ENCODE measurements at regions not wholly inside any gene's neighbourhood (a gene's known extent, or its start where the extent isn't known, plus 50 kb on each side); places are given as distances from the start of the nearest gene placed in this dataset.

DNA sequence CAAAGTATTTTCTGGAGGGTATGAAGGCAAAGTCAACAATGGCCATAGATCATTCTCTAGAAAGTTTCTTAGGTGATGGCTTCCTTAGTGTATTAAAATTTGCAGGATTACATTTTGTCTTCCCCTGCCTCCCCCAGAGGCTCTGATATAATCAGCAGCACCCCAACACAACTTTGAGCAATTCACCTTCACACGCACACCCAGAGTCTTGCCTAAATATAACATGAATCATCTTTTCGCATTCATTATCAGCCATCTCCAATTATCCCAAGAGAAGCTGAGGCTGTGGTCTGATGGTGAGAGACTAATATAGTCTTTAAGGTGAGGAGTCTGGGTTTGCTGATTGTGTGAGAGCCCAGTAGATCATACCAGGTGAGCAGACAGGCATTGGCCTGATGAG is 343.0 kb downstream of the RRAGC start:
- TF ChIP-seq, protein P1, sequence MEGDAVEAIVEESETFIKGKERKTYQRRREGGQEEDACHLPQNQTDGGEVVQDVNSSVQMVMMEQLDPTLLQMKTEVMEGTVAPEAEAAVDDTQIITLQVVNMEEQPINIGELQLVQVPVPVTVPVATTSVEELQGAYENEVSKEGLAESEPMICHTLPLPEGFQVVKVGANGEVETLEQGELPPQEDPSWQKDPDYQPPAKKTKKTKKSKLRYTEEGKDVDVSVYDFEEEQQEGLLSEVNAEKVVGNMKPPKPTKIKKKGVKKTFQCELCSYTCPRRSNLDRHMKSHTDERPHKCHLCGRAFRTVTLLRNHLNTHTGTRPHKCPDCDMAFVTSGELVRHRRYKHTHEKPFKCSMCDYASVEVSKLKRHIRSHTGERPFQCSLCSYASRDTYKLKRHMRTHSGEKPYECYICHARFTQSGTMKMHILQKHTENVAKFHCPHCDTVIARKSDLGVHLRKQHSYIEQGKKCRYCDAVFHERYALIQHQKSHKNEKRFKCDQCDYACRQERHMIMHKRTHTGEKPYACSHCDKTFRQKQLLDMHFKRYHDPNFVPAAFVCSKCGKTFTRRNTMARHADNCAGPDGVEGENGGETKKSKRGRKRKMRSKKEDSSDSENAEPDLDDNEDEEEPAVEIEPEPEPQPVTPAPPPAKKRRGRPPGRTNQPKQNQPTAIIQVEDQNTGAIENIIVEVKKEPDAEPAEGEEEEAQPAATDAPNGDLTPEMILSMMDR (IDR thresholded peaks at IDR 0.05; ENCODE audit: insufficient read depth, low read depth, low read length, missing control alignments) = no peak
- no peak for DNase-seq (ENCODE audit: low read depth)
- no peak overlapping the region for H3K4me3 ChIP-seq (ENCODE audit: low read depth, low read length)

DNA sequence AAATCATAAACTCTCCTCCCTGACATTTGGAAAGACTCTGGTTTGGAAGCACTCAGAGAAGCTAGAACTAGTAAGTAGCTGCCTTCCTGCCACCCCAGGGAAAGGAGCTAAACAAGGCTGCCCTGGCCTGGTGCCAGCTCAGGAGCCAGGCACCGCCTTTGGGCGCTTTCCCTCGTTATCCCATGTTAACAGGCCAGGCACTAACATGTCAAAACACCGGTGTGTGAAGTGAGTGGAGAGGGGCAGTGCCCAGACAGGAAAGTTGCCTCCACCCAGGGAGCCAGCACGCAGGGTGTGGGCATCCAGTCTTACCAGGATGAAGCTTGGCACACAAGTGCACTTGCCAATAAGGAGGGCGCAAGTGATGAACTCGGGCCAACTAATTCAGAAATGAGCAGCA is 346.8 kb downstream of the RRAGC start:
- TF ChIP-seq, protein P1 (IDR thresholded peaks at IDR 0.05; ENCODE audit: insufficient read depth, low read depth, low read length, missing control alignments) = no peak
- no peak overlapping the region for H3K4me3 ChIP-seq (ENCODE audit: low read depth, low read length)
- DNase-seq (ENCODE audit: low read depth) = no peak

DNA sequence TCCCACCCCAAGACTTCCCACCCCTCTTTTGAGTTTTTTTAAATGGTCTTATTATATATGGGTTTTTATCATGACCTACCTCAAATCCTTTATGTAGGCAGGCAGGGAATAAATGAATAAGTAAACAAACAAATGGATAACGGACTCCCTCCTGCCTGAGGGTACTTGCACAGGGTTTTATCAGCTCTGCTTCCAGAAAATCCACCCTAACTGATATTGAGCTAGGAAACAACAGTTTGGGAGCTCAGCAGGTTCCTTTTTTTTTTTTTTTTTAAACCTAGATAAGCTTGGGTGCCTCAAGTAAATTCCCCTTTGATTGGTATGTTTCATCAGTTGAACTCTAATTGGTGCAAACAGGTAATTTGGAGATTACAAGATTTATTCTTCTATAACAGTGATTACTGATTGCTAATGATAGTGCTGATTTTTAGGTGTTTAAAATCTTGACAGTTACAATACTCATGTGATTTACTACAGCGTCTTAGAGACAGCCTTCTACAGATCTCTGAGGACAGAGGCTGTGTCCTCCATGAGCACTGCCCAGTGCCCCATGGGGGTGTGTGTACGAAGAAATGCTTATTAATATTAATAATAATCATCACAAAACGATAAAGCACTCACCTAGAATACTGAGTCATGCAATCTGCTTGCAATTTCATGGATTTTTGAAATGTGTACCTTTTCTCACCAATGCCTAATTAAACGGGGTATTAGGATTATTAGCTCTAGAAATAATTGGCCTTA is 347.4 kb downstream of the RRAGC start:
- DNase-seq (ENCODE audit: low read depth) = no peak
- no peak overlapping the region for H3K4me3 ChIP-seq (ENCODE audit: low read depth, low read length)
- TF ChIP-seq, protein P1 (IDR thresholded peaks at IDR 0.05; ENCODE audit: insufficient read depth, low read depth, low read length, missing control alignments) = no peak

DNA sequence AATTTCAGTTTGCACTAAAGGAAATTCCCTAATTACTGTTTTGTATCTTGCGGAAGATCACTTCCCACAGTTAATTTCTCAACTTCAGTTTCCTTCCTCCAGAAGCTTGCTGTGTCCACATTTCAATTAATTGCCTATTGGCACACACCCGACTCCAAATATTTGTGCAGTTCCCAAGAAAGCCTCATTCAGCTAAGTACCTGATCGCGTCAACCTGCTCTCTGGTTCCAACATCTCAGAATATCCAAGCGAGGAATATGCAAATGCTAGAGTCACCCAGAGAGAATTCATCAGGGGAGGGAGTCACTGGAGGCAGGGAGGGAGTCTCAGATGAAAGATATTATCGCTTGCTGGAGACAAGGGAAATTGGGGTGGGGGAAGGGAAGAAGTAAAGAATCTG is 351.3 kb downstream of the RRAGC start:
- DNase-seq (ENCODE audit: low read depth) = no peak
- TF ChIP-seq, protein P1 (IDR thresholded peaks at IDR 0.05; ENCODE audit: insufficient read depth, low read depth, low read length, missing control alignments) = no peak
- H3K4me3 ChIP-seq (ENCODE audit: low read depth, low read length) = no peak overlapping the region

DNA sequence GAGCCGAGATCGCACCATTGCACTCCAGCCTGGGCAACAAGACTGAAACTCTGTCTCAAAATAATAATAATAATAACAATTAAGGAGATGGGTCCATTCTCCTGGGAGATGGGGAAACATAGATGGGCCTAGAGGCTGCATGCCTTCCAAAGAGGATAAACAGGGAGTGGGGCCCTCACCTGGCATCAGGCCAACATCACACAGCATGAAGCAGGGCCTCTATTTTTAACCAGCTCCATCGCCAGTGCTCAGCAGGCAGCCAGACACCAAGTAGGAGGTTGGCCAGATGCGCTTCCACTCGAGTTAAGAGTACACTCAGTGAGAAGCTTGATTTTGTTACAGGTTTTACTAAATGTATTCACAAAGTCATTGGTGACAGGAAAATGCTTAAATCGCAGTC is 352.0 kb downstream of the RRAGC start:
- TF ChIP-seq, protein P1 (IDR thresholded peaks at IDR 0.05; ENCODE audit: insufficient read depth, low read depth, low read length, missing control alignments) = no peak
- H3K4me3 ChIP-seq (ENCODE audit: low read depth, low read length) = no peak overlapping the region
- DNase-seq (ENCODE audit: low read depth) = no peak

DNA sequence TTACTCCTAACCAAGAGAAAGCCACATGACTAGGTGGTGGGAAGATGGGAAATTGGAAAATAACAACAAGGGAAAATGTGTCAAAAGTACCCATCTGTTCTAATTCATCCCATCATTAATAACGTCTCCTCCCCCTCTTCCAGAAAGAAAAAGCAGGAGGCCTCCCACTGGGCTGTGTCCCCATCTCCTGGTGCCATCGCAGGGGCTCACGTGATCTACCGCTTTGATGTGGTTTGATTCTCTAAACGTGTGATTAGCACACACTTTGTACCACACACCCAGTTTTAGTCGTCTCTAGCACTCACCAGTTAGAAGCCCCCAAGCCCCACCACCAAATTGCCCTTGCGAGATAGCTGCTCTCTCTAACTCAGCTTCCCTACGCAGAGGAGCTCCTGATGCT is 353.6 kb downstream of the RRAGC start:
- DNase-seq (ENCODE audit: low read depth) = no peak
- TF ChIP-seq, protein P1 (IDR thresholded peaks at IDR 0.05; ENCODE audit: insufficient read depth, low read depth, low read length, missing control alignments) = no peak
- no peak overlapping the region for H3K4me3 ChIP-seq (ENCODE audit: low read depth, low read length)

DNA sequence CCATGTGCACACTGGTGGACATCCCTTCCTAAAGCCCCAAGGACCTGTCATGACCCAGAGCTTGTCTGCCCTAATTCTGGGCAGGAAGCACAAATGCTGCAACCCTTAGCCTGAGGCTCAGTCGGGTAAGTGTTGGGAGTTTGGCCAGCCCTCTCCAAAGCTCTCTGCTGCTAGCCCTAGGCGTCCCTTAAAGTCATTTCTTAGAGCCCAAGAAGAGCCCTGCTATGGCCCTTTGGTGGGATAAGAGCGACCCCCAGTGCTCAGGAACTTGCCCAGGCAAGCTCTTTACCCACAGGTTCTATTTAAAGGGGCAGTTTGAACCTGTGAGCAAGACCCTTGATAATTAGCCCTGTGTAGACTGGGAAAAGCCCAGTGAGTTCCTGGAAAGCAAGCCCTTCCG is 356.8 kb downstream of the RRAGC start:
- TF ChIP-seq, protein P1 (IDR thresholded peaks at IDR 0.05; ENCODE audit: insufficient read depth, low read depth, low read length, missing control alignments) = peak; percentile 24
- peak; percentile 71 for DNase-seq (ENCODE audit: low read depth)
- no peak overlapping the region for H3K4me3 ChIP-seq (ENCODE audit: low read depth, low read length)

Measured in GM12865 (cell line).